ENCODE measurements at regions not wholly inside any gene's neighbourhood (a gene's known extent, or its start where the extent isn't known, plus 50 kb on each side); places are given as distances from the start of the nearest gene placed in this dataset.

- Histone ChIP-seq H2BK5ac (ENCODE audit: insufficient read length, low read length) (no peak overlapping the region), H2AK5ac (ENCODE audit: insufficient read length, low read length) (no peak overlapping the region), H2AFZ (ENCODE audit: low read length) (no peak overlapping the region), H3K9ac (ENCODE audit: extremely low read depth, insufficient read length, low read length) (no peak overlapping the region), H2BK15ac (ENCODE audit: low read depth, low read length) (no peak overlapping the region), H3K4me2 (ENCODE audit: insufficient read depth, insufficient read length, low read length) (no peak overlapping the region), H4K8ac (replicated peaks; ENCODE audit: insufficient read length, low read depth, low read length) (no peak overlapping the region), H3K9me3 (ENCODE audit: control insufficient read depth, low read depth, low read length) (no peaks in the 10 kb centered on the region), H2BK120ac (ENCODE audit: low read depth, low read length, poor library complexity, severe bottlenecking) (no peak overlapping the region), H3K79me2 (ENCODE audit: insufficient read depth, low read length) (no peaks in the 10 kb centered on the region), H3T11ph (ENCODE audit: low read length) (no peak overlapping the region), H3K56ac (ENCODE audit: insufficient read length, low read depth, low read length) (no peak overlapping the region), H3K23me2 (ENCODE audit: insufficient read length, low read depth, low read length, poor library complexity, severe bottlenecking) (no peaks in the 10 kb centered on the region), H3K18ac (ENCODE audit: insufficient read length, low read depth, low read length) (no peak overlapping the region), H3K4ac (ENCODE audit: low read depth, low read length) (no peak overlapping the region), H3K27ac (ENCODE audit: insufficient read length, low read depth, low read length) (no peak overlapping the region), H3K79me1 (ENCODE audit: insufficient read depth, low read depth, low read length, poor library complexity, severe bottlenecking) (no peaks in the 10 kb centered on the region), H3K4me1 (ENCODE audit: insufficient read depth, low read length) (peaks cover 5% of the 10 kb centered on the region), H3K27me3 (ENCODE audit: insufficient read depth, low read length) (no peaks in the 10 kb centered on the region), H3K14ac (ENCODE audit: insufficient read depth, low read length) (no peak overlapping the region), H4K91ac (ENCODE audit: insufficient read length, low read depth, low read length) (no peak overlapping the region), H4K20me1 (ENCODE audit: control insufficient read depth, insufficient read depth, insufficient read length) (no peaks in the 10 kb centered on the region), H2BK12ac (ENCODE audit: insufficient read length, low read depth, low read length) (no peak overlapping the region), H3K23ac (ENCODE audit: insufficient read length, low read depth, low read length) (no peak overlapping the region), H4K5ac (ENCODE audit: insufficient read length, low read depth, low read length) (no peak overlapping the region), H2BK20ac (ENCODE audit: low read depth, low read length, poor library complexity, severe bottlenecking) (no peak overlapping the region)
- peaks cover 16 to 19% of the 10 kb centered on the region in 2 experiments for H3K4me1 Mint-ChIP-seq
- no peaks in the 10 kb centered on the region; a peak in 1 of 5 replicates for H3K9me3 Mint-ChIP-seq
- H3K27ac Mint-ChIP-seq: peak overlapping the region in 1 of 3 experiments; percentile 1; a peak in 2 of 7 replicates
- no CpG with 5 or more reads among the region's 7 CpGs for WGBS (ENCODE audit: extremely low coverage, insufficient read length, low lambda C conversion rate)
- H3K27me3 Mint-ChIP-seq (ENCODE audit: low read depth): no peaks in the 10 kb centered on the region
- no peak for DNase-seq
- H3K36me3 Mint-ChIP-seq (ENCODE audit: insufficient read depth in 1 of 3, low read depth in 3 of 3): no peaks in the 10 kb centered on the region
- H3K4me3 Mint-ChIP-seq: no peak overlapping the region
- no peak for TF ChIP-seq CTCF (conservative IDR thresholded peaks at IDR 0.05)
Measured at GRCh38 chr18:27413495-27414401, 228.6 kb upstream of the CHST9 start.
